Prostate gland (tissue), 2 donors: ENCODE measurements at regions not wholly inside any gene's neighbourhood (a gene's known extent, or its start where the extent isn't known, plus 50 kb on each side); places are given as distances from the start of the nearest gene placed in this dataset.

ENCODE experiments used
- DNase-seq: peaks from one replicate; pipeline ENCODE4 v3.0.0-alpha.2; 2019; ENCODE audit warnings: low spot score
- H3K27ac ChIP-seq, 2 donors: fragments of 200-600 bp; sonication (generic); 2 replicates each; pipeline ENCODE4 v1.5.1; 2017 to 2019
- H3K27me3 ChIP-seq: fragments of 200-600 bp; sonication (generic); replicated peaks from 2 replicates; pipeline ENCODE4 v1.5.1; 2019; ENCODE audit not compliant: insufficient read depth
- H3K36me3 ChIP-seq, 2 donors: fragments of 200-600 bp; sonication (generic); 1 replicate in 1 of 2; 2 replicates in 1 of 2; pipeline versions ENCODE4 v1.5.1 to v1.8.1; 2017 to 2019
- H3K4me1 ChIP-seq: fragments of 200-600 bp; sonication (generic); replicated peaks from 2 replicates; pipeline ENCODE4 v1.5.1; 2019
- H3K4me3 ChIP-seq, 2 donors: fragments of 200-600 bp; sonication (generic); 2 replicates each; pipeline ENCODE4 v1.5.1; 2017 to 2019
- H3K9me3 ChIP-seq: fragments of 200-600 bp; sonication (generic); 2 replicates; pipeline ENCODE4 v1.5.1; 2017
- POLR2A ChIP-seq: fragments of 450-650 bp; IDR thresholded peaks from one replicate; pipeline ENCODE4 v1.6.1; 2016; ENCODE audit warnings: antibody characterized with exemption, mild to moderate bottlenecking
- POLR2AphosphoS5 ChIP-seq: sonication (generic); formaldehyde crosslinking; IDR thresholded peaks from one replicate; pipeline ENCODE4 v1.6.1; 2017; ENCODE audit warnings: antibody characterized with exemption
- WGBS: methylation state at CpG from one replicate; pipeline ENCODE4 v1.1.5; 2018; 5-methylcytosine and 5-hydroxymethylcytosine counted together
- intact Hi-C: fragments of 100-400 bp; cut with DNase I; formaldehyde crosslinking; loops from one replicate; pipeline ENCODE4 v1.14.2; 2022
- small RNA-seq, 2 donors: library from RNA; depleted of rRNA; stranded (forward); fragments of <200 nt; gene quantifications; one replicate each; pipeline ENCODE3, GENCODE V24; 2016
- TF ChIP-seq, protein P1 (sequence below), 4 experiments: fragments of 200-600 bp in 2 of 4; fragments of 450-650 bp in 2 of 4; sonication (generic) in 2 of 4; IDR thresholded peaks; 1 replicate in 3 of 4; 2 replicates in 1 of 4; pipeline ENCODE4 v1.5.1; 2016 to 2019; ENCODE audit warnings: antibody characterized with exemption in 4 of 4, mild to moderate bottlenecking in 2 of 4, moderate library complexity in 2 of 4

DNA sequence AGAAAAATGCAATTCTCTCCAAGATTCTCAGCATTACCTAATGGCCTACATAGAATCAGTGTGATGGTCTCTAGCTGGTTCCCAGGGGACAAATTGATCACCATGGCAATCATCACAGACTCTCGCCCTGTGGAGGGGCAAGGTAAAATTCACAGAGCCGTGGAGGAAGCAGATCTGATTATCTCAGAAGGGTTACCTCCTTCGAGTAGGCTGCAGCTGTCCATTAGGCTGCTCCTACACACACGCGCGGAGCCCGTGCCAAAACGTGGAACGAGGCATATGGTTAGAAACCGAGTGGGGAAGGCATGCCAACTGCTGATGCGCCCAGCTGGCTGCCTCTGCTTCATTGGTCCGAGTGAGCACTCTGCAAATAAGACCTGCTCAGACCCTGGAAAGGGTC, 52.8 kb upstream of the PTER start:
- Histone ChIP-seq H3K36me3 (no peaks in the 10 kb centered on the region), H3K9me3 (no peaks in the 10 kb centered on the region), H3K4me1 (no peaks in the 10 kb centered on the region), H3K4me3 (no peak overlapping the region), H3K27me3 (no peaks in the 10 kb centered on the region), H3K27ac (no peak overlapping the region)
- TF ChIP-seq POLR2AphosphoS5 = no peak
- TF ChIP-seq, protein P1, sequence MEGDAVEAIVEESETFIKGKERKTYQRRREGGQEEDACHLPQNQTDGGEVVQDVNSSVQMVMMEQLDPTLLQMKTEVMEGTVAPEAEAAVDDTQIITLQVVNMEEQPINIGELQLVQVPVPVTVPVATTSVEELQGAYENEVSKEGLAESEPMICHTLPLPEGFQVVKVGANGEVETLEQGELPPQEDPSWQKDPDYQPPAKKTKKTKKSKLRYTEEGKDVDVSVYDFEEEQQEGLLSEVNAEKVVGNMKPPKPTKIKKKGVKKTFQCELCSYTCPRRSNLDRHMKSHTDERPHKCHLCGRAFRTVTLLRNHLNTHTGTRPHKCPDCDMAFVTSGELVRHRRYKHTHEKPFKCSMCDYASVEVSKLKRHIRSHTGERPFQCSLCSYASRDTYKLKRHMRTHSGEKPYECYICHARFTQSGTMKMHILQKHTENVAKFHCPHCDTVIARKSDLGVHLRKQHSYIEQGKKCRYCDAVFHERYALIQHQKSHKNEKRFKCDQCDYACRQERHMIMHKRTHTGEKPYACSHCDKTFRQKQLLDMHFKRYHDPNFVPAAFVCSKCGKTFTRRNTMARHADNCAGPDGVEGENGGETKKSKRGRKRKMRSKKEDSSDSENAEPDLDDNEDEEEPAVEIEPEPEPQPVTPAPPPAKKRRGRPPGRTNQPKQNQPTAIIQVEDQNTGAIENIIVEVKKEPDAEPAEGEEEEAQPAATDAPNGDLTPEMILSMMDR (IDR thresholded peaks at IDR 0.05) = no peak
- no peak for TF ChIP-seq POLR2A
- WGBS = 73% methylated on average over 12 of the region's 12 CpGs
- DNase-seq = no peak
- intact Hi-C loops = no loop called here

DNA sequence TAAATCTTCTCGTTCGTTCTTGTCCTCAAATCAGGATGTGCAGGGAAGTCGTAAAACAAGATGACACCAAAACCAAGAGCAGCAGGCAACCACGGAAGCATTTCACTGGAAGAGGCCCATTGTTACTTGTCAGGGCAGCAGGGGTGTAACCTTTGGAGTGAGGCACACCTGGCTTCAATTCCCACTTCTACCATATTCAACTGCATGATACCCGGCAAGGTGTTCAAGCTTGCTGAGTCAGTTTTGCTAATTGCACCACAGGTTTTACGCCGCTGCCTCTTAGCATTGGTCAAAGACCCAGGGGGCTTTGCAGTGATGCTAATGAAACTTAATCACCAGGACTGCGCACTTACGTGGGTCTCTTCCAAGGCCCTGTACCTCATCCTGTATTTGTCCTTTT, 50.0 kb upstream of the PTER start:
- Histone ChIP-seq H3K9me3 (no peaks in the 10 kb centered on the region), H3K27ac (no peak overlapping the region), H3K36me3 (no peaks in the 10 kb centered on the region), H3K4me1 (no peaks in the 10 kb centered on the region), H3K4me3 (no peak overlapping the region), H3K27me3 (no peaks in the 10 kb centered on the region)
- intact Hi-C loops = no loop called here
- 61% methylated on average over 9 of the region's 9 CpGs for WGBS
- DNase-seq = no peak
- TF ChIP-seq, protein P1 (IDR thresholded peaks at IDR 0.05) = no peak
- TF ChIP-seq POLR2A (no peak), POLR2AphosphoS5 (no peak)

Small RNAs in the stretch of these regions (small RNA-seq; reads per million reads assigned to genes)
- gene RF00322 (0 reads per million in 2 donors), gene RNU6-1075P (0 reads per million in 2 donors)
